Body of pancreas (tissue), 4 donors: ENCODE measurements at regions not wholly inside any gene's neighbourhood (a gene's known extent, or its start where the extent isn't known, plus 50 kb on each side); places are given as distances from the start of the nearest gene placed in this dataset.

ENCODE experiments used
- POLR2A ChIP-seq, 3 donors: fragments of 450-650 bp; IDR thresholded peaks; one replicate each; pipeline ENCODE4 v1.6.1; 2016; ENCODE audit warnings: antibody characterized with exemption in 3 of 3, mild to moderate bottlenecking in 2 of 3
- TF ChIP-seq, protein P1 (sequence below), 7 experiments: fragments of 450-650 bp in 4 of 7; fragments of 200-600 bp in 3 of 7; sonication (generic) in 3 of 7; IDR thresholded peaks; one replicate each; pipeline ENCODE4 v1.5.1; 2016 to 2019; ENCODE audit warnings: antibody characterized with exemption in 7 of 7

DNA sequence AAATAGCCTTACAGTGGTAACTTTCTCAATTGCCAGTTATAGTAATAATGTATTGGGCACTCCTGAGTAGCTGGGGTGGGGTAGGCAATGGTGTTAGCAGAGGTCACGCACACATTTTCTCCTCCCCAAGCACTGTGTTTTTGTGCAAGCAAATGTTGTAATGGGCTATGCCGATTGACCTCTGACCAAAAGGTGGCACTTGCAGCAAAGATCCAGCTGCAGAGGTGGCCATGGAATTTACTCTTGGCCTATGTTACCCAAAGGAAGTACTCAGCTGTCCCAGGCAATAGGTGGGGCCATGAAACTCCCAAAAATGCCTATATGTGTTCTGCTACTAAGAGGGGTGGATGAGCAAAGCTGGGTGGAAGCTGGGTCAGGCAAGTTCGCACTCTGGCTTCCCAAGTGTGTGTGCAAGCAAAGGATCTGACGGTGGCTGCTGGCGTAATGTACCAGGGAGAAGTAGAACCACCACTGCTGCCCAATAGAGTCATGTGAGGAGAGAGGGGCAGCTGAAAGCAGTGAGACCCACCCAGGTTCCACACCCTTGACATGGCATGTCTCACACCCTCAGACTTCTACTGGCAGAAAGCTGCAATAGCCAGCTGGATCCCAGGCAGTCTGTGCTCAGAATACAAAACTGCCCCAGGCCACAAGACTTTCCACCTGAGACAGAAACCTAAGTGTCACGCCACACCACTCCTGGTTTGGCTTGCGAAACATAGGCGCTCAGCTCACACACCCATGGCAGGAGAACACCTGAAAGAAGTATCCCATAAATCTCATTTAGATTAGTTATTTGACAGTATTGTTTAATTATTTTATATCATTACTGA, 353.3 kb upstream of the EMCN start:
- TF ChIP-seq, protein P1, sequence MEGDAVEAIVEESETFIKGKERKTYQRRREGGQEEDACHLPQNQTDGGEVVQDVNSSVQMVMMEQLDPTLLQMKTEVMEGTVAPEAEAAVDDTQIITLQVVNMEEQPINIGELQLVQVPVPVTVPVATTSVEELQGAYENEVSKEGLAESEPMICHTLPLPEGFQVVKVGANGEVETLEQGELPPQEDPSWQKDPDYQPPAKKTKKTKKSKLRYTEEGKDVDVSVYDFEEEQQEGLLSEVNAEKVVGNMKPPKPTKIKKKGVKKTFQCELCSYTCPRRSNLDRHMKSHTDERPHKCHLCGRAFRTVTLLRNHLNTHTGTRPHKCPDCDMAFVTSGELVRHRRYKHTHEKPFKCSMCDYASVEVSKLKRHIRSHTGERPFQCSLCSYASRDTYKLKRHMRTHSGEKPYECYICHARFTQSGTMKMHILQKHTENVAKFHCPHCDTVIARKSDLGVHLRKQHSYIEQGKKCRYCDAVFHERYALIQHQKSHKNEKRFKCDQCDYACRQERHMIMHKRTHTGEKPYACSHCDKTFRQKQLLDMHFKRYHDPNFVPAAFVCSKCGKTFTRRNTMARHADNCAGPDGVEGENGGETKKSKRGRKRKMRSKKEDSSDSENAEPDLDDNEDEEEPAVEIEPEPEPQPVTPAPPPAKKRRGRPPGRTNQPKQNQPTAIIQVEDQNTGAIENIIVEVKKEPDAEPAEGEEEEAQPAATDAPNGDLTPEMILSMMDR (IDR thresholded peaks at IDR 0.05) = no peak
- no peak for TF ChIP-seq POLR2A (IDR thresholded peaks at IDR 0.05)
